ENCODE measurements at regions not wholly inside any gene's neighbourhood (a gene's known extent, or its start where the extent isn't known, plus 50 kb on each side); places are given as distances from the start of the nearest gene placed in this dataset.

GRCh38 chr1:227434808-227435444 is 116.6 kb upstream of the CDC42BPA start:
- TF ChIP-seq, protein P1, sequence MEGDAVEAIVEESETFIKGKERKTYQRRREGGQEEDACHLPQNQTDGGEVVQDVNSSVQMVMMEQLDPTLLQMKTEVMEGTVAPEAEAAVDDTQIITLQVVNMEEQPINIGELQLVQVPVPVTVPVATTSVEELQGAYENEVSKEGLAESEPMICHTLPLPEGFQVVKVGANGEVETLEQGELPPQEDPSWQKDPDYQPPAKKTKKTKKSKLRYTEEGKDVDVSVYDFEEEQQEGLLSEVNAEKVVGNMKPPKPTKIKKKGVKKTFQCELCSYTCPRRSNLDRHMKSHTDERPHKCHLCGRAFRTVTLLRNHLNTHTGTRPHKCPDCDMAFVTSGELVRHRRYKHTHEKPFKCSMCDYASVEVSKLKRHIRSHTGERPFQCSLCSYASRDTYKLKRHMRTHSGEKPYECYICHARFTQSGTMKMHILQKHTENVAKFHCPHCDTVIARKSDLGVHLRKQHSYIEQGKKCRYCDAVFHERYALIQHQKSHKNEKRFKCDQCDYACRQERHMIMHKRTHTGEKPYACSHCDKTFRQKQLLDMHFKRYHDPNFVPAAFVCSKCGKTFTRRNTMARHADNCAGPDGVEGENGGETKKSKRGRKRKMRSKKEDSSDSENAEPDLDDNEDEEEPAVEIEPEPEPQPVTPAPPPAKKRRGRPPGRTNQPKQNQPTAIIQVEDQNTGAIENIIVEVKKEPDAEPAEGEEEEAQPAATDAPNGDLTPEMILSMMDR (IDR thresholded peaks at IDR 0.05 in 2 of 3, conservative IDR thresholded peaks at IDR 0.05 in 1 of 3; ENCODE audit: borderline replicate concordance in 1 of 3, insufficient read depth in 1 of 3, low read depth in 2 of 3, low read length in 2 of 3), result no peak
- TF ChIP-seq, protein P2, sequence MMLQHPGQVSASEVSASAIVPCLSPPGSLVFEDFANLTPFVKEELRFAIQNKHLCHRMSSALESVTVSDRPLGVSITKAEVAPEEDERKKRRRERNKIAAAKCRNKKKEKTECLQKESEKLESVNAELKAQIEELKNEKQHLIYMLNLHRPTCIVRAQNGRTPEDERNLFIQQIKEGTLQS (IDR thresholded peaks at IDR 0.05), result no peak
- TF ChIP-seq POLR2AphosphoS5 (IDR thresholded peaks at IDR 0.05; ENCODE audit: low read depth, low read length) (no peak), EZH2 (IDR thresholded peaks at IDR 0.05) (no peak), YY1 (IDR thresholded peaks at IDR 0.05; ENCODE audit: extremely low read depth, insufficient replicate concordance, low read depth, low read length) (no peak), ZBTB33 (IDR thresholded peaks at IDR 0.05; ENCODE audit: extremely low read depth, insufficient replicate concordance, low read length) (no peak), POLR2A (IDR thresholded peaks at IDR 0.05; ENCODE audit: borderline replicate concordance, extremely low read depth, insufficient read depth, insufficient read length) (no peak), MAX (IDR thresholded peaks at IDR 0.05) (no peak), CEBPB (IDR thresholded peaks at IDR 0.05; ENCODE audit: low read depth) (no peak), TCF7L2 (IDR thresholded peaks at IDR 0.05; ENCODE audit: borderline replicate concordance, extremely low read depth, insufficient read depth, insufficient read length) (no peak), JUND (IDR thresholded peaks at IDR 0.05) (no peak), EZH2phosphoT487 (IDR thresholded peaks at IDR 0.05; ENCODE audit: borderline replicate concordance) (no peak)
